HEK293 (cell line): ENCODE measurements at regions not wholly inside any gene's neighbourhood (a gene's known extent, or its start where the extent isn't known, plus 50 kb on each side); places are given as distances from the start of the nearest gene placed in this dataset.
A peak's percentile ranks its signal among the peaks of the same experiment; 100 is the strongest.

Experiments
- CTCF ChIA-PET: fragments of 350-600 bp; formaldehyde crosslinking; extraction: SDS; loops from one replicate; lab custom pipeline; 2021; ENCODE audit warnings: antibody characterized with exemption; lab: Yijun Ruan, JAX
- POLR2A ChIA-PET: fragments of 300-600 bp; formaldehyde crosslinking; extraction: SDS; loops from one replicate; lab custom pipeline; 2020; ENCODE audit warnings: antibody characterized with exemption, inconsistent platforms; lab: Yijun Ruan, JAX
- H3K27ac ChIP-seq: fragments of 200-500 bp; sonication (Bioruptor generic); 2 replicates; pipeline ENCODE4 v1.5.1; 2014; ENCODE audit warnings: low read depth, low read length, control low read depth, inconsistent platforms; ENCODE audit errors: extremely low read depth
- H3K36me3 ChIP-seq, 2 experiments: fragments of 200-500 bp in 1 of 2; sonication (Bioruptor generic) in 1 of 2; 1 replicate in 1 of 2; 2 replicates in 1 of 2; pipeline ENCODE4 v1.5.1; 2014 to 2017; ENCODE audit warnings: inconsistent platforms in 2 of 2, low read length in 2 of 2; ENCODE audit not compliant: control insufficient read depth in 2 of 2, insufficient read depth in 1 of 2
- H3K4me1 ChIP-seq: fragments of 200-500 bp; sonication (Bioruptor generic); 2 replicates; pipeline ENCODE4 v1.5.1; 2014; ENCODE audit warnings: mild to moderate bottlenecking, low read length, inconsistent platforms; ENCODE audit not compliant: control insufficient read depth, insufficient read depth
- H3K4me3 ChIP-seq: 2 replicates; pipeline ENCODE4 v1.5.1; 2011; ENCODE audit warnings: low read depth, mild to moderate bottlenecking, control low read depth, low read length, moderate library complexity
- H3K9me3 ChIP-seq: fragments of 200-500 bp; sonication (Bioruptor generic); 2 replicates; pipeline ENCODE4 v1.5.1; 2014; ENCODE audit warnings: low read depth, low read length, inconsistent platforms; ENCODE audit not compliant: control insufficient read depth, insufficient read depth
- BCL11A ChIP-seq: fragments of 450-650 bp; formaldehyde crosslinking; IDR thresholded peaks from 2 replicates; pipeline ENCODE4 v1.5.1; 2016; ENCODE audit warnings: low read depth, missing biosample characterization, missing genetic modification characterization
- EGR2 ChIP-seq: fragments of 450-650 bp; formaldehyde crosslinking; IDR thresholded peaks from 2 replicates; pipeline ENCODE4 v1.5.1; 2016; ENCODE audit warnings: low read depth, missing biosample characterization, missing genetic modification characterization
- KLF1 ChIP-seq: fragments of 450-650 bp; formaldehyde crosslinking; IDR thresholded peaks from 2 replicates; pipeline ENCODE4 v1.5.1; 2016; ENCODE audit warnings: missing biosample characterization, missing genetic modification characterization
- OSR2 ChIP-seq: fragments of 450-650 bp; formaldehyde crosslinking; IDR thresholded peaks from 2 replicates; pipeline ENCODE4 v1.5.1; 2016; ENCODE audit warnings: missing biosample characterization, missing genetic modification characterization
- SETDB1 ChIP-seq: IDR thresholded peaks from one replicate; pipeline ENCODE4 v1.6.1; 2017; ENCODE audit warnings: mild to moderate bottlenecking, low read length, moderate library complexity, mixed read lengths; ENCODE audit not compliant: insufficient read length
- YY2 ChIP-seq: fragments of 450-650 bp; formaldehyde crosslinking; IDR thresholded peaks from 2 replicates; pipeline ENCODE4 v1.5.1; 2016; ENCODE audit warnings: missing biosample characterization, missing genetic modification characterization
- ZBTB48 ChIP-seq: fragments of 450-650 bp; formaldehyde crosslinking; IDR thresholded peaks from 2 replicates; pipeline ENCODE4 v1.5.1; 2016; ENCODE audit warnings: missing biosample characterization, missing genetic modification characterization
- ZFP69B ChIP-seq: fragments of 450-650 bp; formaldehyde crosslinking; IDR thresholded peaks from 2 replicates; pipeline ENCODE4 v1.5.1; 2016; ENCODE audit warnings: missing biosample characterization, missing genetic modification characterization
- ZNF121 ChIP-seq: fragments of 450-650 bp; formaldehyde crosslinking; IDR thresholded peaks from 2 replicates; pipeline ENCODE4 v1.5.1; 2016; ENCODE audit warnings: missing biosample characterization, missing genetic modification characterization
- ZNF133 ChIP-seq: fragments of 450-650 bp; formaldehyde crosslinking; IDR thresholded peaks from 2 replicates; pipeline ENCODE4 v1.5.1; 2016; ENCODE audit warnings: missing biosample characterization, missing genetic modification characterization
- ZNF146 ChIP-seq: fragments of 450-650 bp; formaldehyde crosslinking; IDR thresholded peaks from 2 replicates; pipeline ENCODE4 v1.5.1; 2016; ENCODE audit warnings: missing biosample characterization, missing genetic modification characterization
- ZNF169 ChIP-seq: fragments of 450-650 bp; formaldehyde crosslinking; IDR thresholded peaks from 2 replicates; pipeline ENCODE4 v1.5.1; 2016; ENCODE audit warnings: missing biosample characterization, missing genetic modification characterization
- ZNF202 ChIP-seq: fragments of 450-650 bp; formaldehyde crosslinking; IDR thresholded peaks from 2 replicates; pipeline ENCODE4 v1.5.1; 2016; ENCODE audit warnings: missing biosample characterization, missing genetic modification characterization, borderline replicate concordance
- ZNF354C ChIP-seq: fragments of 450-650 bp; formaldehyde crosslinking; IDR thresholded peaks from 2 replicates; pipeline ENCODE4 v1.5.1; 2016; ENCODE audit warnings: missing biosample characterization, missing genetic modification characterization, low read depth, borderline replicate concordance
- ZNF391 ChIP-seq: fragments of 450-650 bp; formaldehyde crosslinking; IDR thresholded peaks from 2 replicates; pipeline ENCODE4 v1.5.1; 2016; ENCODE audit warnings: low read depth, missing biosample characterization, missing genetic modification characterization, borderline replicate concordance
- ZNF561 ChIP-seq: fragments of 450-650 bp; IDR thresholded peaks from 2 replicates; pipeline ENCODE4 v1.5.1; 2018; ENCODE audit warnings: missing biosample characterization, missing genetic modification characterization, borderline replicate concordance
- ZNF677 ChIP-seq: fragments of 450-650 bp; IDR thresholded peaks from 2 replicates; pipeline ENCODE4 v1.5.0; 2018; ENCODE audit warnings: missing biosample characterization, mild to moderate bottlenecking, missing genetic modification characterization, moderate library complexity
- ZNF747 ChIP-seq: fragments of 450-650 bp; formaldehyde crosslinking; IDR thresholded peaks from 2 replicates; pipeline ENCODE4 v1.5.1; 2016; ENCODE audit warnings: missing biosample characterization, missing genetic modification characterization
- TF ChIP-seq, protein P1 (sequence below): fragments of 450-650 bp; formaldehyde crosslinking; IDR thresholded peaks from 2 replicates; pipeline ENCODE4 v1.5.1; 2016; ENCODE audit warnings: missing biosample characterization, missing genetic modification characterization
- TF ChIP-seq, protein P2 (sequence below): fragments of 450-650 bp; IDR thresholded peaks from 2 replicates; pipeline ENCODE4 v1.5.1; 2018; ENCODE audit warnings: missing biosample characterization, mild to moderate bottlenecking, missing genetic modification characterization
- TF ChIP-seq, protein P3 (sequence below): fragments of 450-650 bp; formaldehyde crosslinking; conservative IDR thresholded peaks from 2 replicates; pipeline ENCODE4 v1.5.1; 2016; ENCODE audit warnings: low read depth, missing biosample characterization, missing genetic modification characterization
- TF ChIP-seq, protein P4 (sequence below): fragments of 450-650 bp; formaldehyde crosslinking; IDR thresholded peaks from 2 replicates; pipeline ENCODE4 v1.5.1; 2016; ENCODE audit warnings: missing biosample characterization, missing genetic modification characterization
- TF ChIP-seq, protein P5 (sequence below): fragments of 450-650 bp; formaldehyde crosslinking; IDR thresholded peaks from 2 replicates; pipeline ENCODE4 v1.5.1; 2016; ENCODE audit warnings: missing biosample characterization, missing genetic modification characterization

DNA sequence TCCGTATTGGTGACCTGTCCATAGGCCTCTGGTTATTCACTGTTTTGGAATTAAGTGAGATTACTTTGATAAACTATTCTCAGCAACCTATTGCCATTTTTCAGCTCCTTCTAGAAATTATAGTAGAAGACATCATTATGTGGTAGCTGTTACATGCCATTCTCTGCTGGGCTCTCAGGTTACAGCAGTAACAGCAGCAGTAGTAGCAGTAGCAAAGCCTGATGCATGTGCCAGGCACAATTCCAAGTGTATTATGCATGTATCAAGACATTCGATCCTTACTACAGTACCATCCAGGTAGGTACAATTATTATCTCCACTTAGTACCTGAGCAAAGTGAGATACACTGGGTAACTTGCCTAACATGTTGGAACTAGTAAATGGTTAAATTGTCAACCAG, 74.3 kb downstream of the RPS12 start:
- CTCF ChIA-PET = interaction anchor here (0.5 kb wide), 1 partner anchor 362 kb away, joined by 3 read pairs; no protein-coding TSS in a partner anchor
- H3K36me3 ChIP-seq = no peaks in the 10 kb centered on the region
- POLR2A ChIA-PET = no interaction called here
- H3K9me3 ChIP-seq = no peaks in the 10 kb centered on the region; the same call in 1 of the 2 replicates
- H3K4me1 ChIP-seq = no peaks in the 10 kb centered on the region
- TF ChIP-seq ZBTB48 (tag by site-specific recombination) (0 out of 2 replicates have a peak, but pooled peaks have one; percentile 35), YY2 (no peak), ZNF561 (tag by site-specific recombination) (no peak), ZFP69B (tag by site-specific recombination) (no peak), ZNF354C (tag by site-specific recombination) (no peak), ZNF747 (tag by site-specific recombination) (no peak), BCL11A (no peak), ZNF169 (peak; percentile 89), OSR2 (peak; percentile 85), ZNF146 (tag by site-specific recombination) (no peak), KLF1 (tag by site-specific recombination) (no peak), ZNF133 (tag by site-specific recombination) (no peak)
- TF ChIP-seq, protein P1, sequence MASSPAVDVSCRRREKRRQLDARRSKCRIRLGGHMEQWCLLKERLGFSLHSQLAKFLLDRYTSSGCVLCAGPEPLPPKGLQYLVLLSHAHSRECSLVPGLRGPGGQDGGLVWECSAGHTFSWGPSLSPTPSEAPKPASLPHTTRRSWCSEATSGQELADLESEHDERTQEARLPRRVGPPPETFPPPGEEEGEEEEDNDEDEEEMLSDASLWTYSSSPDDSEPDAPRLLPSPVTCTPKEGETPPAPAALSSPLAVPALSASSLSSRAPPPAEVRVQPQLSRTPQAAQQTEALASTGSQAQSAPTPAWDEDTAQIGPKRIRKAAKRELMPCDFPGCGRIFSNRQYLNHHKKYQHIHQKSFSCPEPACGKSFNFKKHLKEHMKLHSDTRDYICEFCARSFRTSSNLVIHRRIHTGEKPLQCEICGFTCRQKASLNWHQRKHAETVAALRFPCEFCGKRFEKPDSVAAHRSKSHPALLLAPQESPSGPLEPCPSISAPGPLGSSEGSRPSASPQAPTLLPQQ = no peak
- TF ChIP-seq, protein P2, sequence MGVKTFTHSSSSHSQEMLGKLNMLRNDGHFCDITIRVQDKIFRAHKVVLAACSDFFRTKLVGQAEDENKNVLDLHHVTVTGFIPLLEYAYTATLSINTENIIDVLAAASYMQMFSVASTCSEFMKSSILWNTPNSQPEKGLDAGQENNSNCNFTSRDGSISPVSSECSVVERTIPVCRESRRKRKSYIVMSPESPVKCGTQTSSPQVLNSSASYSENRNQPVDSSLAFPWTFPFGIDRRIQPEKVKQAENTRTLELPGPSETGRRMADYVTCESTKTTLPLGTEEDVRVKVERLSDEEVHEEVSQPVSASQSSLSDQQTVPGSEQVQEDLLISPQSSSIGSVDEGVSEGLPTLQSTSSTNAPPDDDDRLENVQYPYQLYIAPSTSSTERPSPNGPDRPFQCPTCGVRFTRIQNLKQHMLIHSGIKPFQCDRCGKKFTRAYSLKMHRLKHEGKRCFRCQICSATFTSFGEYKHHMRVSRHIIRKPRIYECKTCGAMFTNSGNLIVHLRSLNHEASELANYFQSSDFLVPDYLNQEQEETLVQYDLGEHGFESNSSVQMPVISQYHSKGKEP = peak; percentile 65
- H3K27ac ChIP-seq = no peak overlapping the region
- no peak overlapping the region for H3K4me3 ChIP-seq

DNA sequence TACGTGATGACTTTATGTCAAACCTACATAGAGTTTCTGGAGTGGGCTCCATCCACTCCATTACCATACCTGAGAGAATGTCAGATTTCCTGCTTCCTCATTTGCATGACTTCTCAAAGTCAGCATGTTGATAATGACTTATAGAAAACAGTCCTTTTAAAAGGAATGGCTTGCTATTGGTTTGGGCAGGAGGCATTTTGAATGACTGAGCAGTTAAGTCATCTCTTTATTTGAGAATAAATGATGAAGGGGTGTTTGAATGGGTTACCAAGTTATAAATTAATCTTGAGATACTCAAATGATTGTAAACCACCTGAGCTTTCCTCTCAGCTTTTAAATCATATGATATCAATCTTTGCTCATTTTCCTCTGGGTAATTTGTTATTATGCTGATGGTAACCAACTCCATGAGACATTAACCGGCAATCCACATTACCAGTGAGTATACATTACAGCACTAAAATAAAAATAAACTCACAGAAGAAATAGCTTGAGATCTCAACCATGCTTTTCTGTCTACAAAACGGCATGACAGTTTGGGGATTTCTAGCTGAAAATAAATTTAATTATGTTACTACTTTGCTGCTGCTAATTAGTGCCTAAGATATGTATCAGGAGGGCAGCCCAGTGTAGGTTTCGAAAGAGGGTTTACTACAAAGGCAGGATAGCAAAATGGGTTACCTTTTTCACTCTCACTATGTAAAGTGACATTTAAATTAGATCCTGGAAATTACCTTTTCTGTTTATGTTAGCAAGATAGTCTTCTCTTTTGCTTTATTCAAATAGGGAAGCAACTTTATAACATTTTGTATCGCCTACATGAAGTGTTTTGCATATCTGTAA, 78.8 kb downstream of the RPS12 start:
- Histone ChIP-seq H3K9me3 (no peaks in the 10 kb centered on the region; the same call in 1 of the 2 replicates), H3K27ac (no peak overlapping the region), H3K4me1 (no peaks in the 10 kb centered on the region), H3K36me3 (no peaks in the 10 kb centered on the region), H3K4me3 (no peak overlapping the region)
- ChIA-PET CTCF (interaction anchor here (0.6 kb wide), 1 partner anchor 299 kb away, joined by 3 read pairs; no protein-coding TSS in a partner anchor), POLR2A (no interaction called here)
- TF ChIP-seq, protein P3, sequence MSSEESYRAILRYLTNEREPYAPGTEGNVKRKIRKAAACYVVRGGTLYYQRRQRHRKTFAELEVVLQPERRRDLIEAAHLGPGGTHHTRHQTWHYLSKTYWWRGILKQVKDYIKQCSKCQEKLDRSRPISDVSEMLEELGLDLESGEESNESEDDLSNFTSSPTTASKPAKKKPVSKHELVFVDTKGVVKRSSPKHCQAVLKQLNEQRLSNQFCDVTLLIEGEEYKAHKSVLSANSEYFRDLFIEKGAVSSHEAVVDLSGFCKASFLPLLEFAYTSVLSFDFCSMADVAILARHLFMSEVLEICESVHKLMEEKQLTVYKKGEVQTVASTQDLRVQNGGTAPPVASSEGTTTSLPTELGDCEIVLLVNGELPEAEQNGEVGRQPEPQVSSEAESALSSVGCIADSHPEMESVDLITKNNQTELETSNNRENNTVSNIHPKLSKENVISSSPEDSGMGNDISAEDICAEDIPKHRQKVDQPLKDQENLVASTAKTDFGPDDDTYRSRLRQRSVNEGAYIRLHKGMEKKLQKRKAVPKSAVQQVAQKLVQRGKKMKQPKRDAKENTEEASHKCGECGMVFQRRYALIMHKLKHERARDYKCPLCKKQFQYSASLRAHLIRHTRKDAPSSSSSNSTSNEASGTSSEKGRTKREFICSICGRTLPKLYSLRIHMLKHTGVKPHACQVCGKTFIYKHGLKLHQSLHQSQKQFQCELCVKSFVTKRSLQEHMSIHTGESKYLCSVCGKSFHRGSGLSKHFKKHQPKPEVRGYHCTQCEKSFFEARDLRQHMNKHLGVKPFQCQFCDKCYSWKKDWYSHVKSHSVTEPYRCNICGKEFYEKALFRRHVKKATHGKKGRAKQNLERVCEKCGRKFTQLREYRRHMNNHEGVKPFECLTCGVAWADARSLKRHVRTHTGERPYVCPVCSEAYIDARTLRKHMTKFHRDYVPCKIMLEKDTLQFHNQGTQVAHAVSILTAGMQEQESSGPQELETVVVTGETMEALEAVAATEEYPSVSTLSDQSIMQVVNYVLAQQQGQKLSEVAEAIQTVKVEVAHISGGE (tag by site-specific recombination) = no peak
- no peak for TF ChIP-seq ZNF202 (tag by site-specific recombination)
- TF ChIP-seq ZNF677 (tag by site-specific recombination) = no peak
- TF ChIP-seq, protein P4, sequence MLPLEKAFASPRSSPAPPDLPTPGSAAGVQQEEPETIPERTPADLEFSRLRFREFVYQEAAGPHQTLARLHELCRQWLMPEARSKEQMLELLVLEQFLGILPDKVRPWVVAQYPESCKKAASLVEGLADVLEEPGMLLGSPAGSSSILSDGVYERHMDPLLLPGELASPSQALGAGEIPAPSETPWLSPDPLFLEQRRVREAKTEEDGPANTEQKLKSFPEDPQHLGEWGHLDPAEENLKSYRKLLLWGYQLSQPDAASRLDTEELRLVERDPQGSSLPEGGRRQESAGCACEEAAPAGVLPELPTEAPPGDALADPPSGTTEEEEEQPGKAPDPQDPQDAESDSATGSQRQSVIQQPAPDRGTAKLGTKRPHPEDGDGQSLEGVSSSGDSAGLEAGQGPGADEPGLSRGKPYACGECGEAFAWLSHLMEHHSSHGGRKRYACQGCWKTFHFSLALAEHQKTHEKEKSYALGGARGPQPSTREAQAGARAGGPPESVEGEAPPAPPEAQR (tag by site-specific recombination) = no peak
- no peak for TF ChIP-seq ZNF391
- TF ChIP-seq, protein P5, sequence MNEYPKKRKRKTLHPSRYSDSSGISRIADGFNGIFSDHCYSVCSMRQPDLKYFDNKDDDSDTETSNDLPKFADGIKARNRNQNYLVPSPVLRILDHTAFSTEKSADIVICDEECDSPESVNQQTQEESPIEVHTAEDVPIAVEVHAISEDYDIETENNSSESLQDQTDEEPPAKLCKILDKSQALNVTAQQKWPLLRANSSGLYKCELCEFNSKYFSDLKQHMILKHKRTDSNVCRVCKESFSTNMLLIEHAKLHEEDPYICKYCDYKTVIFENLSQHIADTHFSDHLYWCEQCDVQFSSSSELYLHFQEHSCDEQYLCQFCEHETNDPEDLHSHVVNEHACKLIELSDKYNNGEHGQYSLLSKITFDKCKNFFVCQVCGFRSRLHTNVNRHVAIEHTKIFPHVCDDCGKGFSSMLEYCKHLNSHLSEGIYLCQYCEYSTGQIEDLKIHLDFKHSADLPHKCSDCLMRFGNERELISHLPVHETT (tag by site-specific recombination) = no peak
- no peak for TF ChIP-seq SETDB1
- no peak for TF ChIP-seq ZNF121 (tag by site-specific recombination)
- no peak for TF ChIP-seq EGR2
- TF ChIP-seq ZNF747 (tag by site-specific recombination) = no peak
